ENCODE measurements at regions not wholly inside any gene's neighbourhood (a gene's known extent, or its start where the extent isn't known, plus 50 kb on each side); places are given as distances from the start of the nearest gene placed in this dataset.

DNA sequence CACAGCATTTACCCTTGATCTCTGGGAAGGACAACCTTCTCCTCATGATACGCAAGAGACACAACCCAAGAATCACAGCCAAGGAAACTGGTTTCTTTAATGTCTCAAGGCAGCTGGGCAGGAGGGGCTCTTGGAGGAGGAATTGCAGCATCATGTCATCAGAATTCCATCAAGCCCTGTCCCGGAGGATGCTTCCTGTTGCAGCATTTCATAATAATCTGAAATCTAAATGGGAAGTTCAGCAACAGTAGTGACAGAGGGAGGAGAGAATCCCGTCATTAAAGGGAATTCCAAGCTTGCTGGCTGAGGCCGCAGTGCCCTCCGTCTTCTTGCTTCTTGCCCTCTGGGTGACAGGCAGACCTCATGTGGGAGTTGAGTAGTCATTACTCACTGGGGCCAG lies 192.7 kb downstream of the TENT4A start:
- Histone ChIP-seq H3K27ac (replicated peaks) (no peak overlapping the region), H3K27me3 (ENCODE audit: insufficient read depth, poor library complexity, severe bottlenecking) (peaks cover 2% of the 10 kb centered on the region), H3K4me3 (replicated peaks; ENCODE audit: insufficient read depth, low read length) (no peak overlapping the region)
- TF ChIP-seq SPI1 (IDR thresholded peaks at IDR 0.05; ENCODE audit: borderline replicate concordance, low read depth), result no peak
- TF ChIP-seq, protein P1, sequence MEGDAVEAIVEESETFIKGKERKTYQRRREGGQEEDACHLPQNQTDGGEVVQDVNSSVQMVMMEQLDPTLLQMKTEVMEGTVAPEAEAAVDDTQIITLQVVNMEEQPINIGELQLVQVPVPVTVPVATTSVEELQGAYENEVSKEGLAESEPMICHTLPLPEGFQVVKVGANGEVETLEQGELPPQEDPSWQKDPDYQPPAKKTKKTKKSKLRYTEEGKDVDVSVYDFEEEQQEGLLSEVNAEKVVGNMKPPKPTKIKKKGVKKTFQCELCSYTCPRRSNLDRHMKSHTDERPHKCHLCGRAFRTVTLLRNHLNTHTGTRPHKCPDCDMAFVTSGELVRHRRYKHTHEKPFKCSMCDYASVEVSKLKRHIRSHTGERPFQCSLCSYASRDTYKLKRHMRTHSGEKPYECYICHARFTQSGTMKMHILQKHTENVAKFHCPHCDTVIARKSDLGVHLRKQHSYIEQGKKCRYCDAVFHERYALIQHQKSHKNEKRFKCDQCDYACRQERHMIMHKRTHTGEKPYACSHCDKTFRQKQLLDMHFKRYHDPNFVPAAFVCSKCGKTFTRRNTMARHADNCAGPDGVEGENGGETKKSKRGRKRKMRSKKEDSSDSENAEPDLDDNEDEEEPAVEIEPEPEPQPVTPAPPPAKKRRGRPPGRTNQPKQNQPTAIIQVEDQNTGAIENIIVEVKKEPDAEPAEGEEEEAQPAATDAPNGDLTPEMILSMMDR (IDR thresholded peaks at IDR 0.05; ENCODE audit: insufficient read depth, low read length), result no peak
- TF ChIP-seq GABPA (IDR thresholded peaks at IDR 0.05; ENCODE audit: low read depth), result no peak
- TF ChIP-seq, protein P2, sequence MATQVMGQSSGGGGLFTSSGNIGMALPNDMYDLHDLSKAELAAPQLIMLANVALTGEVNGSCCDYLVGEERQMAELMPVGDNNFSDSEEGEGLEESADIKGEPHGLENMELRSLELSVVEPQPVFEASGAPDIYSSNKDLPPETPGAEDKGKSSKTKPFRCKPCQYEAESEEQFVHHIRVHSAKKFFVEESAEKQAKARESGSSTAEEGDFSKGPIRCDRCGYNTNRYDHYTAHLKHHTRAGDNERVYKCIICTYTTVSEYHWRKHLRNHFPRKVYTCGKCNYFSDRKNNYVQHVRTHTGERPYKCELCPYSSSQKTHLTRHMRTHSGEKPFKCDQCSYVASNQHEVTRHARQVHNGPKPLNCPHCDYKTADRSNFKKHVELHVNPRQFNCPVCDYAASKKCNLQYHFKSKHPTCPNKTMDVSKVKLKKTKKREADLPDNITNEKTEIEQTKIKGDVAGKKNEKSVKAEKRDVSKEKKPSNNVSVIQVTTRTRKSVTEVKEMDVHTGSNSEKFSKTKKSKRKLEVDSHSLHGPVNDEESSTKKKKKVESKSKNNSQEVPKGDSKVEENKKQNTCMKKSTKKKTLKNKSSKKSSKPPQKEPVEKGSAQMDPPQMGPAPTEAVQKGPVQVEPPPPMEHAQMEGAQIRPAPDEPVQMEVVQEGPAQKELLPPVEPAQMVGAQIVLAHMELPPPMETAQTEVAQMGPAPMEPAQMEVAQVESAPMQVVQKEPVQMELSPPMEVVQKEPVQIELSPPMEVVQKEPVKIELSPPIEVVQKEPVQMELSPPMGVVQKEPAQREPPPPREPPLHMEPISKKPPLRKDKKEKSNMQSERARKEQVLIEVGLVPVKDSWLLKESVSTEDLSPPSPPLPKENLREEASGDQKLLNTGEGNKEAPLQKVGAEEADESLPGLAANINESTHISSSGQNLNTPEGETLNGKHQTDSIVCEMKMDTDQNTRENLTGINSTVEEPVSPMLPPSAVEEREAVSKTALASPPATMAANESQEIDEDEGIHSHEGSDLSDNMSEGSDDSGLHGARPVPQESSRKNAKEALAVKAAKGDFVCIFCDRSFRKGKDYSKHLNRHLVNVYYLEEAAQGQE (IDR thresholded peaks at IDR 0.05; ENCODE audit: insufficient replicate concordance, low read depth), result no peak
- TF ChIP-seq POLR2AphosphoS5 (IDR thresholded peaks at IDR 0.05; ENCODE audit: low read depth), result no peak
- DNase-seq (ENCODE audit: low read depth in 1 of 2, low spot score in 1 of 2), result no peak

DNA sequence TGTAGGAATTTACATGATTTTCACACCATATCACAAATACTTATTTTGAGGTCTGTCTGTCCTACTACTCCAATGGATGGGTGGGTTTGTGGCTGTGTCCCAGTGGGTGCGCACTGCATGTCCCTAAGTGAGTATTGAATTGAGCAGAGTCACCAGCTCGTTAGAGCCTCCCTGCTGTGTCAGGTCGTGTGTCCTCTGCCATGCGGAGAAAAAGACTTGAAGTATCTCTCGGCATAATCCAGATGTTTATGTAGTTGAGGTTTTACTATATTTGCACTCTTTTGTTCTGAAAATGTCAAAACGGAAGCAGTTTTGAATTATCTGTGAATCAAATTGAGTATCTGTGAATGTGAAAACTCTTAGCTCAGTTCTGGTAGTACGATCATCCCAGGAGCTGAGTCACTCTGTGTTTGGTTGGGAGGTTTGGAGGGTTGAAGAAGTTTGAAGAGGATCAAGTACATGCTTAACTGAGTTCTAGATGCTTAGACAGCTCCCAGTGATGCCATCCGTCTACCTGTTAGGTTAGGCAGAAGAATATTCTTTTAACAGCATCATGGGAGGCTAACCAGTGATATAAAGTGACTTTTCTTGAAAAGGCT lies 194.2 kb downstream of the TENT4A start:
- Histone ChIP-seq H3K27me3 (ENCODE audit: insufficient read depth, poor library complexity, severe bottlenecking) (peaks cover 2% of the 10 kb centered on the region), H3K27ac (replicated peaks) (no peak overlapping the region), H3K4me3 (replicated peaks; ENCODE audit: insufficient read depth, low read length) (no peak overlapping the region)
- no peak for DNase-seq (ENCODE audit: low read depth in 1 of 2, low spot score in 1 of 2)
- no peak for TF ChIP-seq GABPA (IDR thresholded peaks at IDR 0.05; ENCODE audit: low read depth)
- TF ChIP-seq POLR2AphosphoS5 (IDR thresholded peaks at IDR 0.05; ENCODE audit: low read depth), result no peak
- TF ChIP-seq, protein P1 (IDR thresholded peaks at IDR 0.05; ENCODE audit: insufficient read depth, low read length), result no peak
- TF ChIP-seq, protein P2 (IDR thresholded peaks at IDR 0.05; ENCODE audit: insufficient replicate concordance, low read depth), result no peak
- no peak for TF ChIP-seq SPI1 (IDR thresholded peaks at IDR 0.05; ENCODE audit: borderline replicate concordance, low read depth)

DNA sequence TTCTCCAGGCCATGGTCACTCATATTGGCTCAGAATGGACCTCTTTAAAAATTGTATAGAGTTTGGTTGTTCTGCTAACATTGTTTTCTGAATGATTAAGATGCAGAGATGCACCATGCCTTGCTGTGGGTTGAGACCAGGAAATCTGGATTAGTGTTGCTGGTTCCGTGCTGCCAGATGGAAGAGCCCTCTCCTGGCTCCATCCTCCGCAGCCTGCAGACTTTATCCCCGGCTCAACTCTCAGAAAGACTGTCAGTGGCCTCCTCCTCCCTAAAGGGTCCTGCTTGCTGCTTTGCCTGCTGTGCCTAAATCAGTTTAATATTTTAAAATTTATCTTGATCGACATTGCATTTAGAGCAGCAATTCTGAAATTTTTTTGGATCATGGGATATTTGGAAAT lies 196.7 kb downstream of the TENT4A start:
- Histone ChIP-seq H3K27me3 (ENCODE audit: insufficient read depth, poor library complexity, severe bottlenecking) (peaks cover 2% of the 10 kb centered on the region), H3K4me3 (replicated peaks; ENCODE audit: insufficient read depth, low read length) (no peak overlapping the region)
- TF ChIP-seq POLR2AphosphoS5 (IDR thresholded peaks at IDR 0.05; ENCODE audit: low read depth) (no peak), GABPA (IDR thresholded peaks at IDR 0.05; ENCODE audit: low read depth) (no peak), SPI1 (IDR thresholded peaks at IDR 0.05; ENCODE audit: borderline replicate concordance, low read depth) (no peak)
- TF ChIP-seq, protein P2 (IDR thresholded peaks at IDR 0.05; ENCODE audit: insufficient replicate concordance, low read depth), result no peak
- TF ChIP-seq, protein P1 (IDR thresholded peaks at IDR 0.05; ENCODE audit: insufficient read depth, low read length), result no peak

More for the DNA sequence above, 196.7 kb downstream of the TENT4A start:
- no peak overlapping the region for H3K27ac ChIP-seq (replicated peaks)
- DNase-seq (ENCODE audit: low read depth in 1 of 2, low spot score in 1 of 2), result no peak
